Endothelial cell of umbilical vein (primary cell): ENCODE measurements at regions not wholly inside any gene's neighbourhood (a gene's known extent, or its start where the extent isn't known, plus 50 kb on each side); places are given as distances from the start of the nearest gene placed in this dataset.

ENCODE experiments used
- CTCF ChIP-seq, 2 donors: IDR thresholded peaks; 1 replicate in 1 of 2; 2 replicates in 1 of 2; pipeline ENCODE4 v1.5.1; 2011; ENCODE audit warnings: low read length in 2 of 2, mild to moderate bottlenecking in 2 of 2, moderate library complexity in 2 of 2, control low read depth in 1 of 2, inconsistent platforms in 1 of 2, low read depth in 1 of 2; ENCODE audit not compliant: insufficient read depth in 1 of 2; ENCODE audit errors: extremely low read depth in 1 of 2
- EZH2 ChIP-seq: IDR thresholded peaks from 2 replicates; pipeline ENCODE4 v1.6.1; 2012; ENCODE audit warnings: borderline replicate concordance, low read depth, mild to moderate bottlenecking, moderate library complexity, low read length, inconsistent platforms; ENCODE audit not compliant: severe bottlenecking
- MAX ChIP-seq: IDR thresholded peaks from 2 replicates; pipeline ENCODE4 v1.6.1; 2011; ENCODE audit not compliant: insufficient read depth, insufficient read length
- MYC ChIP-seq: IDR thresholded peaks from one replicate; pipeline ENCODE4 v1.6.1; 2011; ENCODE audit warnings: mild to moderate bottlenecking, low read depth, low read length
- POLR2A ChIP-seq: IDR thresholded peaks from 2 replicates; pipeline ENCODE4 v1.6.1; 2012; ENCODE audit warnings: low read depth, mild to moderate bottlenecking, control low read depth, low read length
- POLR2AphosphoS5 ChIP-seq: IDR thresholded peaks from 2 replicates; pipeline ENCODE4 v1.6.1; 2012; ENCODE audit warnings: low read depth, mild to moderate bottlenecking, control low read depth, low read length, moderate library complexity; ENCODE audit not compliant: insufficient read depth

GRCh38 chr18:70387027-70387426, 98.2 kb downstream of the SOCS6 start:
- no peak for TF ChIP-seq CTCF (IDR thresholded peaks at IDR 0.05; ENCODE audit: extremely low read depth in 1 of 2, insufficient read depth in 1 of 2, low read depth in 1 of 2, low read length in 2 of 2)
- TF ChIP-seq POLR2A = no peak
- no peak for TF ChIP-seq POLR2AphosphoS5
- TF ChIP-seq MAX = no peak
- TF ChIP-seq EZH2 = no peak
- TF ChIP-seq MYC = no peak
